ENCODE measurements at regions not wholly inside any gene's neighbourhood (a gene's known extent, or its start where the extent isn't known, plus 50 kb on each side); places are given as distances from the start of the nearest gene placed in this dataset.

- dilution Hi-C loops (cut with MboI; ENCODE audit: extremely low pct_ligation_motif_present, low sequenced_read_pairs), result no loop called here
- H3K9ac ChIP-seq (replicated peaks; ENCODE audit: extremely low read depth, insufficient read depth, low read length), result no peak overlapping the region
- no peak overlapping the region for H3K27ac ChIP-seq (ENCODE audit: insufficient read depth, low read depth, low read length)
- no peak for DNase-seq (ENCODE audit: low read depth, low spot score)
- no peaks in the 10 kb centered on the region for H3K9me3 ChIP-seq (replicated peaks; ENCODE audit: control insufficient read depth, insufficient read depth, low read length)
- no peaks in the 10 kb centered on the region for H3K27me3 ChIP-seq (ENCODE audit: control insufficient read depth in 2 of 2, insufficient read depth in 2 of 2, low read length in 2 of 2)
- H3K9me1 ChIP-seq (replicated peaks; ENCODE audit: control insufficient read depth, extremely low read depth, insufficient read depth, low read length), result no peaks in the 10 kb centered on the region
- BruUV-seq (replicated peaks), result no TSS peak
- TF ChIP-seq POLR2AphosphoS5 (IDR thresholded peaks at IDR 0.05; ENCODE audit: insufficient read depth, low read depth, low read length), result no peak
- H3K36me3 ChIP-seq (ENCODE audit: control insufficient read depth in 2 of 2, extremely low read depth in 1 of 2, insufficient read depth in 2 of 2, low read length in 2 of 2), result peaks cover 0 to 7% of the 10 kb centered on the region in 2 experiments
- H4K20me1 ChIP-seq (replicated peaks; ENCODE audit: control insufficient read depth, extremely low read depth, insufficient read depth, low read length), result no peaks in the 10 kb centered on the region
- intact Hi-C loops (cut with micrococcal nuclease), result no loop called here
- H3K79me2 ChIP-seq (ENCODE audit: control insufficient read depth, insufficient read depth, low read length), result peaks cover 78% of the 10 kb centered on the region
- no peak for FAIRE-seq
- no peak overlapping the region for H3K4me2 ChIP-seq (ENCODE audit: insufficient read depth, low read length)
- CTCF ChIA-PET, result interaction anchor here (1.3 to 1.8 kb wide), 2 partner anchors 13 to 109 kb away, joined by 3 to 12 read pairs; no protein-coding TSS in a partner anchor
- H3K4me1 ChIP-seq (ENCODE audit: control insufficient read depth, extremely low read depth, insufficient read depth, low read length), result peaks cover 2% of the 10 kb centered on the region
- no peak overlapping the region for H2AFZ ChIP-seq (ENCODE audit: low read depth, low read length)
- POLR2A ChIA-PET, result no interaction called here
- H3K4me3 ChIP-seq (replicated peaks in 1 of 3; ENCODE audit: insufficient read depth in 1 of 3, low read depth in 1 of 3, low read length in 3 of 3), result no peak overlapping the region
These were observed 173.0 kb upstream of the STK17B start for GRCh38 chr2:196344397-196344796.

GRCh38 chr2:196353717-196354116 lies 182.3 kb upstream of the STK17B start:
- FAIRE-seq (no peak), DNase-seq (ENCODE audit: low read depth, low spot score) (no peak)
- Histone ChIP-seq H3K9me1 (replicated peaks; ENCODE audit: control insufficient read depth, extremely low read depth, insufficient read depth, low read length) (no peaks in the 10 kb centered on the region), H3K27me3 (ENCODE audit: control insufficient read depth in 2 of 2, insufficient read depth in 2 of 2, low read length in 2 of 2) (no peaks in the 10 kb centered on the region), H3K36me3 (ENCODE audit: control insufficient read depth in 2 of 2, extremely low read depth in 1 of 2, insufficient read depth in 2 of 2, low read length in 2 of 2) (peaks cover 0 to 2% of the 10 kb centered on the region in 2 experiments), H3K4me1 (ENCODE audit: control insufficient read depth, extremely low read depth, insufficient read depth, low read length) (peaks cover 28% of the 10 kb centered on the region), H3K9me3 (replicated peaks; ENCODE audit: control insufficient read depth, insufficient read depth, low read length) (no peaks in the 10 kb centered on the region), H2AFZ (ENCODE audit: low read depth, low read length) (no peak overlapping the region), H3K27ac (ENCODE audit: insufficient read depth, low read depth, low read length) (no peak overlapping the region), H3K4me2 (ENCODE audit: insufficient read depth, low read length) (no peak overlapping the region), H4K20me1 (replicated peaks; ENCODE audit: control insufficient read depth, extremely low read depth, insufficient read depth, low read length) (no peaks in the 10 kb centered on the region), H3K4me3 (replicated peaks in 1 of 3; ENCODE audit: insufficient read depth in 1 of 3, low read depth in 1 of 3, low read length in 3 of 3) (no peak overlapping the region), H3K79me2 (ENCODE audit: control insufficient read depth, insufficient read depth, low read length) (peaks cover 94% of the 10 kb centered on the region), H3K9ac (replicated peaks; ENCODE audit: extremely low read depth, insufficient read depth, low read length) (no peak overlapping the region)
- TF ChIP-seq POLR2A (IDR thresholded peaks at IDR 0.05; ENCODE audit: low read depth, low read length), result no peak
- TF ChIP-seq MYC (IDR thresholded peaks at IDR 0.05; ENCODE audit: low read depth, low read length), result no peak
- no peak for TF ChIP-seq GATA2 (IDR thresholded peaks at IDR 0.05; ENCODE audit: insufficient read depth, insufficient read length, low read depth, low read length)
- no peak for TF ChIP-seq EZH2 (IDR thresholded peaks at IDR 0.05; ENCODE audit: borderline replicate concordance, low read depth, low read length, severe bottlenecking)
- TF ChIP-seq FOS (IDR thresholded peaks at IDR 0.05; ENCODE audit: borderline replicate concordance, insufficient read depth, low read length), result no peak
- TF ChIP-seq, protein P1, sequence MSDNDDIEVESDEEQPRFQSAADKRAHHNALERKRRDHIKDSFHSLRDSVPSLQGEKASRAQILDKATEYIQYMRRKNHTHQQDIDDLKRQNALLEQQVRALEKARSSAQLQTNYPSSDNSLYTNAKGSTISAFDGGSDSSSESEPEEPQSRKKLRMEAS (IDR thresholded peaks at IDR 0.05; ENCODE audit: insufficient read depth, insufficient read length), result no peak
- no peak for TF ChIP-seq JUN (IDR thresholded peaks at IDR 0.05; ENCODE audit: borderline replicate concordance, insufficient read depth, insufficient read length, low read depth)
- TF ChIP-seq POLR2AphosphoS5 (IDR thresholded peaks at IDR 0.05; ENCODE audit: insufficient read depth, low read depth, low read length), result no peak
- no peak for TF ChIP-seq CTCF (IDR thresholded peaks at IDR 0.05; ENCODE audit: extremely low read depth in 1 of 2, insufficient read depth in 1 of 2, low read depth in 1 of 2, low read length in 2 of 2)
- ChIA-PET CTCF (interaction anchor here (1.0 kb wide), 1 partner anchor 276 kb away, joined by 3 read pairs; no protein-coding TSS in a partner anchor), POLR2A (no interaction called here)
- dilution Hi-C loops (cut with MboI; ENCODE audit: extremely low pct_ligation_motif_present, low sequenced_read_pairs) (no loop called here), intact Hi-C loops (cut with micrococcal nuclease) (loop anchor here (2.0 kb wide), 1 partner anchor 17 kb away; no protein-coding TSS in a partner anchor)
- no TSS peak for BruUV-seq (replicated peaks)

Measured in endothelial cell of umbilical vein (primary cell).